HG03354 (cell line): ENCODE measurements at regions not wholly inside any gene's neighbourhood (a gene's known extent, or its start where the extent isn't known, plus 50 kb on each side); places are given as distances from the start of the nearest gene placed in this dataset.

Source experiments
- ATAC-seq: cut with Tn5 transposase; IDR thresholded peaks from one replicate; pipeline ENCODE4 v1.9.1; 2021; ENCODE audit warnings: mild to moderate bottlenecking; ENCODE audit not compliant: unreplicated experiment, poor library complexity, severe bottlenecking

- no peak for ATAC-seq
Observed at GRCh38 chr12:63325757-63326156, 174.8 kb upstream of the AVPR1A start.

GRCh38 chr12:63323942-63324341, 172.9 kb upstream of the AVPR1A start:
- no peak for ATAC-seq

- no peak for ATAC-seq
Observed at GRCh38 chr12:63321373-63321772, 170.4 kb upstream of the AVPR1A start.

GRCh38 chr12:63319936-63320633, 169.1 kb upstream of the AVPR1A start:
- ATAC-seq: no peak

- peak; percentile 82 for ATAC-seq
Observed at GRCh38 chr12:63319386-63319785, 168.4 kb upstream of the AVPR1A start.

GRCh38 chr12:63318933-63319332, 167.9 kb upstream of the AVPR1A start:
- ATAC-seq: no peak

GRCh38 chr12:63318313-63318712, 167.3 kb upstream of the AVPR1A start:
- ATAC-seq: no peak

GRCh38 chr12:63317880-63318279, 166.9 kb upstream of the AVPR1A start:
- no peak for ATAC-seq

GRCh38 chr12:63317286-63317846, 166.4 kb upstream of the AVPR1A start:
- ATAC-seq: no peak

- ATAC-seq: peak; percentile 83
Observed at GRCh38 chr12:63313139-63313538, 162.1 kb upstream of the AVPR1A start.

- ATAC-seq: no peak
Observed at GRCh38 chr12:63308671-63309070, 157.7 kb upstream of the AVPR1A start.

- no peak for ATAC-seq
Observed at GRCh38 chr12:63307849-63308248, 156.8 kb upstream of the AVPR1A start.

GRCh38 chr12:63305901-63306875, 155.2 kb upstream of the AVPR1A start:
- ATAC-seq: peak; percentile 46

- peak; percentile 58 for ATAC-seq
Observed at GRCh38 chr12:63304887-63305316, 153.9 kb upstream of the AVPR1A start.

GRCh38 chr12:63302941-63303536, 152.0 kb upstream of the AVPR1A start:
- peak; percentile 10 for ATAC-seq

- peak; percentile 85 for ATAC-seq
Observed at GRCh38 chr12:63302269-63302940, 151.4 kb upstream of the AVPR1A start.

- ATAC-seq: no peak
Observed at GRCh38 chr12:63301311-63301710, 150.3 kb upstream of the AVPR1A start.

- no peak for ATAC-seq
Observed at GRCh38 chr12:63298386-63298930, 147.5 kb upstream of the AVPR1A start.

GRCh38 chr12:63294327-63294632, 143.3 kb upstream of the AVPR1A start:
- peak; percentile 94 for ATAC-seq
